Body of pancreas (tissue), 4 donors: ENCODE measurements at regions not wholly inside any gene's neighbourhood (a gene's known extent, or its start where the extent isn't known, plus 50 kb on each side); places are given as distances from the start of the nearest gene placed in this dataset.

Source experiments
- CTCF ChIP-seq, 7 experiments: fragments of 450-650 bp in 4 of 7; fragments of 200-600 bp in 3 of 7; sonication (generic) in 3 of 7; IDR thresholded peaks; one replicate each; pipeline ENCODE4 v1.5.1; 2016 to 2019; ENCODE audit warnings: antibody characterized with exemption in 7 of 7
- POLR2A ChIP-seq, 3 donors: fragments of 450-650 bp; IDR thresholded peaks; one replicate each; pipeline ENCODE4 v1.6.1; 2016; ENCODE audit warnings: antibody characterized with exemption in 3 of 3, mild to moderate bottlenecking in 2 of 3

DNA sequence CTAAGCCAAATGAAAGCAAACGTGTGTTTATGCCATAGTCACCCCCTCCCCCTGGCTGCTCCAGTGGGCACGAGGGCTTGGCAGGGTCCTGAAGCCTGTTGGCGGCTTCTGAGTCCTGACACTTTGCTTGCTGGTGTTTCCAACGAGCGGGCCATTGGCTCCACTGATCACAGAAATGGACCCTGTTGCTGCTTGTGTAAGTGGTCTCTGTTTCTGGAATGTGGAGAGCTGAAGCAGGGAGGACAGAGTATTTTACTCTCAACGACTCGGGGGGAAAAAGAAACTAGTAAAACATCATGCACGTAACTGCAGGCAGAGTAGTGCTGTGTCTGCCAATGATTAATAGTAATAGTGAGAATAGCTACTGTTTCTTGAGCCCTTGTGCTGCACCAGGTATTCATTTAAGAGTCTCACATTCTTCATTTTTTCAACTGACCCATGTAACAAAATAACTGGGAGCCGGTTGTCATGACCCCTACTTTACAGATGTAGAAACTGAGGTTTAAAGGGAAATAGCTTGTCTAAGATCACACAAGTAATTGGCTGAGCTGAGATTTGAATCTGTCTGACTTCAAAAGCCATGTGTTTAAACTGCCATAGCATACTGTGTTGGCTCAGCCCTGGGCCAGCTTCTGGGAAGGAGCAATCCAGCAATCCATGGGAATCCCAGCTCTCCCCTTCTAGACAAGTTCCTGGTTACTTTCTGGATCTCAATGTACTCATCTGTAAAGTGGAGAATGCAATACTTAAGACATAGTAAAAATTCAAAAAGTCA lies 526.7 kb downstream of the INSC start:
- TF ChIP-seq POLR2A (IDR thresholded peaks at IDR 0.05): no peak
- TF ChIP-seq CTCF (IDR thresholded peaks at IDR 0.05): no peak
